Ovary (tissue), 7 donors: ENCODE measurements at regions not wholly inside any gene's neighbourhood (a gene's known extent, or its start where the extent isn't known, plus 50 kb on each side); places are given as distances from the start of the nearest gene placed in this dataset.

Source experiments
- DNase-seq, 5 donors: peaks; one replicate each; pipeline ENCODE4 v3.0.0-alpha.2; 2019 to 2020
- H3K27ac ChIP-seq, 2 donors: fragments of 200-600 bp; one replicate each; pipeline versions ENCODE4 v1.5.1 to v1.8.0; 2019 to 2022
- H3K27me3 ChIP-seq: fragments of 200-600 bp; one replicate; pipeline ENCODE4 v1.8.0; 2022
- H3K36me3 ChIP-seq: fragments of 200-600 bp; sonication (generic); one replicate; pipeline ENCODE4 v1.5.1; 2019
- H3K4me1 ChIP-seq: one replicate; pipeline ENCODE4 v1.8.1; 2013; ENCODE audit warnings: mild to moderate bottlenecking, moderate library complexity; ENCODE audit not compliant: insufficient read depth
- H3K4me3 ChIP-seq: fragments of 200-600 bp; sonication (generic); one replicate; pipeline ENCODE4 v1.5.1; 2017
- H3K9me3 ChIP-seq, 2 donors: fragments of 200-600 bp in 1 of 2; sonication (generic) in 1 of 2; one replicate each; pipeline versions ENCODE4 v1.5.1 to v1.8.1; 2013 to 2019; ENCODE audit warnings: mild to moderate bottlenecking in 1 of 2, moderate library complexity in 1 of 2
- CTCF ChIP-seq, 3 donors: fragments of 450-650 bp in 2 of 3; fragments of 200-600 bp in 1 of 3; IDR thresholded peaks; one replicate each; pipeline versions ENCODE4 v1.5.1 to v1.8.0; 2016 to 2022; ENCODE audit warnings: antibody characterized with exemption in 3 of 3, mild to moderate bottlenecking in 1 of 3
- EP300 ChIP-seq: sonication (generic); formaldehyde crosslinking; IDR thresholded peaks from one replicate; pipeline ENCODE4 v1.6.1; 2017; ENCODE audit warnings: antibody characterized with exemption
- POLR2A ChIP-seq: fragments of 450-650 bp; IDR thresholded peaks from one replicate; pipeline ENCODE4 v1.6.1; 2017; ENCODE audit warnings: antibody characterized with exemption, mild to moderate bottlenecking, moderate library complexity
- WGBS, 3 donors: extraction: QIAGEN DNeasy Blood & Tissue Kit in 1 of 3; methylation state at CpG; one replicate each; pipeline versions ENCODE4 v1.1.5 to v1.1.7; 2013 to 2017; 5-methylcytosine and 5-hydroxymethylcytosine counted together
- intact Hi-C, 4 donors: fragments of 100-400 bp; cut with DNase I; formaldehyde crosslinking; loops; one replicate each; pipeline versions ENCODE4 v1.11.0 to v1.15.1; 2022 to 2023
- donor health status: DM: no; HTN: no; CAD: no; lungs with moderate emphysema.
- donor health status: DM: no; HTN: no; CAD: no.
- donor health status: Bipolar disorder and iron deficiency.
- donor health status: DM: no; HTN: no; CAD: no.
- donor health status: DM: yes; HTN: yes; CAD: no.

DNA sequence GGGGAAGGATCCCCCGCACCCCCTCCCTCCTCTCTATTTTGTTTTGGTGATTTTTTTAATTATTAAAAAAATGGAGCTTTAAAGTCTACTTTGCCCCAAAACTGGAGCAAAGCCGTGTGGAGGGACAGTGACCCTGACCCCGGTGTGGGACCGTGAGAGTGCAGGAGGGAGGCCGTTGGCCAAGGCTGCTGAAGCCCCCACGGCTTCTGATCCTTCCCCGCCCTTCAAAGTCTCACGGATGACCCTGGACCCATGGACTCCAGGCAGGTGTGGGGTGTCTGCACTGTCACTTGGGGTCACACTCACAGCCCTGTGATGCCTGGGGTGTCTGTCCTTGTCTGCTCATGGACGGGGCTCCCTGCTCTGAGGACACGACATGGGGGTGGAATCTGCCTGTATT is 133.3 kb downstream of the CPZ start:
- no peak overlapping the region for H3K4me3 ChIP-seq
- H3K27me3 ChIP-seq, result no peaks in the 10 kb centered on the region
- DNase-seq, result peak in 1 of 5 donors; percentile 5
- 40 to 50% (median 43%) methylated on average over 10 of the region's 10 CpGs for WGBS, 3 donors
- H3K4me1 ChIP-seq, result no peaks in the 10 kb centered on the region
- H3K36me3 ChIP-seq, result no peaks in the 10 kb centered on the region
- intact Hi-C loops, result no loop called here
- H3K27ac ChIP-seq, result no peak overlapping the region
- no peak for TF ChIP-seq CTCF (IDR thresholded peaks at IDR 0.05)
- no peak for TF ChIP-seq POLR2A
- TF ChIP-seq EP300, result no peak
- H3K9me3 ChIP-seq, result no peaks in the 10 kb centered on the region

DNA sequence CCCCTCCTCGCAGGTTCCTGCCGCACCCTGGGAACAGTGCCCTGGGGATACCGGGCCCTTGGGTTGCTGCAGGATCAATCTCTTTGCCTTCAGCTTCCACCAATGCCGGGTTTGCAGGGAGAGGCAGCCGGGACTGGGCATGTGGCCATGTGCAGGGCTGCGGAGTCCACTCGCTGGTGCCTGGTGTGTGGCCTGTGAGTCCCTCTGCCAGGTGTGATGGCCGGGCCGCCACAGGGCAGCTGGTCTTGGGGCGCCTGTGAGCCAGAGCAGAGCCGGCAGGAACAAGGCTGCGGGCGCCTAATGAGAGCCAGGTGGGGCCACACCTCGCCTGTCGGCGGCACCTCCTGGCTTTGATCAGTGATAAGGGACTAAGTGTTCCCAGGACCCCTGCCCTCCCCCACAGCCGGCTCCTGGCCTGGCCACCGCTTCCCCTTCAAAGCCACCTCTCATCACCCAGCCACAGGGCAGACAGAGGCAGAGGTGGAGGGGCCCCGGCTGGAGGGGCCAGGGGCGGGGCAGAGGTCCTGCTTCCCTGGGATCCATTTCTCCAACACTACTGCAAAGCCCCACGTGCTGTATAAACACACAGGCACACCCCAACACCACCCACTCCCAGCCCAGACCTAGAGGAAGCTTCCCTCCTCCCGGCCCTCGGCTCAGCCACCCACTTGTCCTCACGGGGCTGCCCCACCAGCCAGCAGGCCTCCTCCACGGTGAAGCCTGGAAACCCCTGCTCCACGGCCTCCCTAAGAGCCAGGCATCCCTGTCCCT is 132.7 kb downstream of the CPZ start:
- TF ChIP-seq POLR2A (no peak), CTCF (IDR thresholded peaks at IDR 0.05) (no peak)
- no peaks in the 10 kb centered on the region for H3K27me3 ChIP-seq
- no peaks in the 10 kb centered on the region for H3K36me3 ChIP-seq
- H3K27ac ChIP-seq, result no peak overlapping the region
- no peaks in the 10 kb centered on the region for H3K4me1 ChIP-seq
- H3K4me3 ChIP-seq, result no peak overlapping the region
- 16 to 28% (median 23%) methylated on average over 18 to 26 of the region's 26 CpGs for WGBS, 3 donors
- no peaks in the 10 kb centered on the region for H3K9me3 ChIP-seq
- intact Hi-C loops, result no loop called here
- peak in 3 of 5 donors; percentile 4 to 23 (median 8) for DNase-seq

- Histone ChIP-seq H3K4me1 (no peaks in the 10 kb centered on the region), H3K27me3 (no peaks in the 10 kb centered on the region), H3K36me3 (no peaks in the 10 kb centered on the region), H3K27ac (no peak overlapping the region), H3K4me3 (no peak overlapping the region), H3K9me3 (no peaks in the 10 kb centered on the region)
- WGBS, 3 donors, result 45 to 59% (median 58%) methylated on average over 20 of the region's 20 CpGs
- TF ChIP-seq CTCF (IDR thresholded peaks at IDR 0.05), result no peak
- TF ChIP-seq POLR2A, result no peak
- no peak for TF ChIP-seq EP300
- peak in 2 of 5 donors; percentile 4 to 5 for DNase-seq
- intact Hi-C loops, result no loop called here
Measured at GRCh38 chr4:8724436-8725070, 132.0 kb downstream of the CPZ start.

- DNase-seq, result peak in 2 of 5 donors; percentile 7 to 8
- 63 to 75% (median 70%) methylated on average over 12 to 14 of the region's 14 CpGs for WGBS, 3 donors
Measured at GRCh38 chr4:8723222-8723980, 130.8 kb downstream of the CPZ start.

More at GRCh38 chr4:8723222-8723980, 130.8 kb downstream of the CPZ start:
- TF ChIP-seq CTCF (IDR thresholded peaks at IDR 0.05) (no peak), POLR2A (no peak), EP300 (no peak)
- Histone ChIP-seq H3K27me3 (no peaks in the 10 kb centered on the region), H3K36me3 (no peaks in the 10 kb centered on the region), H3K4me3 (no peak overlapping the region), H3K27ac (no peak overlapping the region), H3K4me1 (no peaks in the 10 kb centered on the region), H3K9me3 (no peaks in the 10 kb centered on the region)
- intact Hi-C loops, result no loop called here
